ENCODE measurements at regions not wholly inside any gene's neighbourhood (a gene's known extent, or its start where the extent isn't known, plus 50 kb on each side); places are given as distances from the start of the nearest gene placed in this dataset.

DNA sequence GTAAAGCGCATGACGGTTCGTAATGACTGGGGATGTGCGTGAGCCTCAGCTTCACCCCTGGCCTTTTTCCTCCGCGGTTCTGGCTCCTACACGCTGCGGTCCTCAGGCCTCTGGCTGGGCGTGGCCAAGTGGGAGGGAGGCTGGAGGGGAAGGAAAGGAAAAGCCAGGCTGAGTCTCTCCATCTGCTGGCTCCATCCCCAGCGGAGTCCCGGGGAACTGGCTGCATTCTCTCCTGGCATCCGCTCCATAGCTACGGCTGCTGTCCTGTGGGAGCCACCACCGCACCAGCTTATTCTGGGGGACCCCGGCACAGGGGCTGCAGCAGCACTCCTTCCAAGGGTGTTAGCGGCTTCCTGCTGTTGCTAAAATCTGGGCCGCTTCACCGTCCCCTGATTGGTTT, 68.2 kb upstream of the SLC24A4 start:
- no peak for DNase-seq (ENCODE audit: low spot score)
- ChIA-PET POLR2A (ENCODE audit: low non-redundant PET) (no interaction called here), CTCF (no interaction called here)
- H3K27ac ChIP-seq, result no peak overlapping the region
- TF ChIP-seq, protein P1, sequence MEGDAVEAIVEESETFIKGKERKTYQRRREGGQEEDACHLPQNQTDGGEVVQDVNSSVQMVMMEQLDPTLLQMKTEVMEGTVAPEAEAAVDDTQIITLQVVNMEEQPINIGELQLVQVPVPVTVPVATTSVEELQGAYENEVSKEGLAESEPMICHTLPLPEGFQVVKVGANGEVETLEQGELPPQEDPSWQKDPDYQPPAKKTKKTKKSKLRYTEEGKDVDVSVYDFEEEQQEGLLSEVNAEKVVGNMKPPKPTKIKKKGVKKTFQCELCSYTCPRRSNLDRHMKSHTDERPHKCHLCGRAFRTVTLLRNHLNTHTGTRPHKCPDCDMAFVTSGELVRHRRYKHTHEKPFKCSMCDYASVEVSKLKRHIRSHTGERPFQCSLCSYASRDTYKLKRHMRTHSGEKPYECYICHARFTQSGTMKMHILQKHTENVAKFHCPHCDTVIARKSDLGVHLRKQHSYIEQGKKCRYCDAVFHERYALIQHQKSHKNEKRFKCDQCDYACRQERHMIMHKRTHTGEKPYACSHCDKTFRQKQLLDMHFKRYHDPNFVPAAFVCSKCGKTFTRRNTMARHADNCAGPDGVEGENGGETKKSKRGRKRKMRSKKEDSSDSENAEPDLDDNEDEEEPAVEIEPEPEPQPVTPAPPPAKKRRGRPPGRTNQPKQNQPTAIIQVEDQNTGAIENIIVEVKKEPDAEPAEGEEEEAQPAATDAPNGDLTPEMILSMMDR (conservative IDR thresholded peaks at IDR 0.05; ENCODE audit: low read depth), result no peak

DNA sequence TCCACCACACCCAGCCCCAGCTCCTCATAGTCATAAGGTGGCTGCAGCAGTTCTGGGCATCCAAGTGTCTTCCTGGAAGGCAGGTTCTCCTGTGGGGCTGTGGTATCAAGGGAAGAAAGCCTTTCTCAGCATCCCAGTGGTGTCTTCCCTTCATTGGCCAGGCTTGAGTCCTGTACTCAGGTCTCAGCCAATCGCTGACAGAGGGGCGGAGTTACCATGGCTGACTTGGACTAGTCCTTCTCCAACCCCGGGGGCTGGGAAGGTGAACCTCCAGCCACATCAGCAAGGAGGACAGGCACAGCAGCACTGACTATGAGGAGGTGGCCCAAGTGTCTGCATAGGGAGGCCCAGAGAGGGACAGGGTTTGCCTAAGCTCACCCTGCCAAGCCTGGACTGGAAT, 64.0 kb upstream of the SLC24A4 start:
- ChIA-PET CTCF (interaction anchor here (0.6 kb wide), 1 partner anchor 10 kb away, joined by 3 read pairs; no protein-coding TSS in a partner anchor), POLR2A (ENCODE audit: low non-redundant PET) (interaction anchor here (0.6 kb wide), 1 partner anchor 51 kb away, joined by 4 read pairs; no protein-coding TSS in a partner anchor)
- DNase-seq (ENCODE audit: low spot score), result no peak
- TF ChIP-seq, protein P1 (conservative IDR thresholded peaks at IDR 0.05; ENCODE audit: low read depth), result no peak
- H3K27ac ChIP-seq, result no peak overlapping the region

DNA sequence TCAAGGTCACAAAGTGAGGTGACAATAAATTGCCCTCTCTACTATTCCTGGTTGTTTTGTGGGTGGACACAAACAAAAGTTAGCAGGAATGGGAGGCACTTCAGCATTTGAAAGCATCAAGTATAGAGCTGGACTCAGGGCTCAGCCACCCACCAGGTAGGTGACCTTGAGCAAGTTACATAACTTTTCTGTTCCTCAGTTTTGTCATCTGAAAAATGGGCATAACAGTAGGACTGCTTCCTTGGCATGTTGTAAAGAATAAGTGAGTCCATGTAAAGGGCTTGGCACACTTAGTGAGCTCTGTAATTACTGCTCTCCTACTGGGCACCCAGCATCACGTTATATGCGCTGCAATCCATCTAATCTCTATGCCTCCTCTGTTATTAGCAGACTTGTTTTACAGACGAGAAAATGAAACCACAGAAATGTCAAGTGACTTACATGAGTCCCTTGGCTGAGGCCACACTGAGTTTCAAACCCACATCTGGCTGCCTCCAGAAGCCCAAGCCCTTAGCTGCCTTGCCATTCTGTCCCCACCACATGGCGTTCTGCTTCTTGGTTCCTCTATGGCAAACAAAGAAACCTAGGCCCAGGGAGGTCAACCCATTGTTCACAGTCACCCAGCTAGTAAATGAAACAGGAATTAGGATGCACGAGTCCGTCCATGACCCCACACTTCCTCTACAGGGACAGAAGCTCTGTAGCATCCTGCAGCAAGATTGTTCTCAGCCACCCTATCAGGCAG, 63.2 kb upstream of the SLC24A4 start:
- TF ChIP-seq, protein P1 (conservative IDR thresholded peaks at IDR 0.05; ENCODE audit: low read depth), result no peak
- DNase-seq (ENCODE audit: low spot score), result no peak
- CTCF ChIA-PET, result interaction anchor here (0.5 kb wide), 1 partner anchor 1851 kb away, joined by 9 read pairs; no protein-coding TSS in a partner anchor
- POLR2A ChIA-PET (ENCODE audit: low non-redundant PET), result no interaction called here
- no peak overlapping the region for H3K27ac ChIP-seq

DNA sequence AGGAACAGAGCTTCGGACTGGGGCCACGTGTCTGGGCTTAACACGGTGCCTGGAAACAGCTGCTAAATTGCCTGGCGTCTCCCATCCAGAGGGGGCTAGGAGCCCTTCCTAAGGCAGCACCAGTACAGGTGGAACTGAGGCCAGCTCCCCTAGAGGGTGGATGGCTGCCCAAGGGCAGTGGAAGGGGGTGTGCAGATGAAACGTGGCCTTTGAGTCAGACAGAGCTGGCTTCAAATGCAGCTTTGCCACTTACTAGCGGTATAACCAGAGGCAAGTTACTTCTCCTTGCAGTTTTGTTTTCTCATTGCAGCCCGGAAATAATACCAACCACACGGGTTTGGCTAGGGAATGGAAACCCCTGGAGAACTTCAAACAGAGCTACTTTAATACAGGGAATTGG, 59.3 kb upstream of the SLC24A4 start:
- ChIA-PET POLR2A (ENCODE audit: low non-redundant PET) (no interaction called here), CTCF (no interaction called here)
- TF ChIP-seq, protein P1 (conservative IDR thresholded peaks at IDR 0.05; ENCODE audit: low read depth), result no peak
- no peak overlapping the region for H3K27ac ChIP-seq
- DNase-seq (ENCODE audit: low spot score), result no peak

DNA sequence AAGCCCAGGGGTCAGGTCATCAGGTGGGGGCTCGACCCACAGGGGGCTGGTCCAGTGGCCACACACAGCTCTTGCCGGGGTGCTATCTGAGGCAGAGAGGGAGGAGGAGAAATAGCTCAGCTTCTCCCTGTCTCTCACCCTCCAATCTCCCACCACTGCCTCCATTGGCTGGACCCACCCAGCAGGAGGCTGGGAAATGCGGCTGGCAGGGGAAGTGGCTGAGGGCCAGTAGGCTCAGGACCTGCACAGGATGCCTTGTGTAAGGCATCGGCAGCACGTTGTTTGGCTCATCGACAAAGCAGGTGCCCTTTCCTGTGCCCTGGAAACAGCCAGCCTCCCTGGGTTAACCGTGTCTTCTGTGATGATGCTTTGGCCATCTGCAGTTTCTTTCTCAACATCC, 58.8 kb upstream of the SLC24A4 start:
- ChIA-PET CTCF (no interaction called here), POLR2A (ENCODE audit: low non-redundant PET) (no interaction called here)
- TF ChIP-seq, protein P1 (conservative IDR thresholded peaks at IDR 0.05; ENCODE audit: low read depth), result no peak
- no peak overlapping the region for H3K27ac ChIP-seq
- no peak for DNase-seq (ENCODE audit: low spot score)

DNA sequence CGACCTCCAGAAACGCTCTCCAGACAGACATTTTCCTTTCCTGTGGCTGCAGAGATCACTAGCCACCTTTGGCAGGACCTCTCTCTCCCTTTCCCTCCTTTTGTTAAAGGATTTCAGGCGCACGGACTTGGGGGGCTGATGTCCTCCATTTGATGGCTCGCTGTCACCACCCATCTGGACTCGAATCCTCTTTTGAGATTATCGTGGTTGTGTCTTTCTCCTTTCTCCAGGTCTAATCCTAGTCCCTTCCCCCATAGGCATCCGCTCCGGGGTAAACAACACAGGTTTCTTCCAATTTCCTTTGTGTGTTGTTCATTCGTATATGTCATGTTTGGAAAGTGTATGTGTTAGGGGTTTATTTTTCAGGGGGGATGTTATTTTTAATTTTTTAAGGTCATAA, 56.7 kb upstream of the SLC24A4 start:
- CTCF ChIA-PET, result no interaction called here
- DNase-seq (ENCODE audit: low spot score), result no peak
- no peak overlapping the region for H3K27ac ChIP-seq
- TF ChIP-seq, protein P1 (conservative IDR thresholded peaks at IDR 0.05; ENCODE audit: low read depth), result no peak
- POLR2A ChIA-PET (ENCODE audit: low non-redundant PET), result no interaction called here
